ENCODE measurements at regions not wholly inside any gene's neighbourhood (a gene's known extent, or its start where the extent isn't known, plus 50 kb on each side); places are given as distances from the start of the nearest gene placed in this dataset.

DNA sequence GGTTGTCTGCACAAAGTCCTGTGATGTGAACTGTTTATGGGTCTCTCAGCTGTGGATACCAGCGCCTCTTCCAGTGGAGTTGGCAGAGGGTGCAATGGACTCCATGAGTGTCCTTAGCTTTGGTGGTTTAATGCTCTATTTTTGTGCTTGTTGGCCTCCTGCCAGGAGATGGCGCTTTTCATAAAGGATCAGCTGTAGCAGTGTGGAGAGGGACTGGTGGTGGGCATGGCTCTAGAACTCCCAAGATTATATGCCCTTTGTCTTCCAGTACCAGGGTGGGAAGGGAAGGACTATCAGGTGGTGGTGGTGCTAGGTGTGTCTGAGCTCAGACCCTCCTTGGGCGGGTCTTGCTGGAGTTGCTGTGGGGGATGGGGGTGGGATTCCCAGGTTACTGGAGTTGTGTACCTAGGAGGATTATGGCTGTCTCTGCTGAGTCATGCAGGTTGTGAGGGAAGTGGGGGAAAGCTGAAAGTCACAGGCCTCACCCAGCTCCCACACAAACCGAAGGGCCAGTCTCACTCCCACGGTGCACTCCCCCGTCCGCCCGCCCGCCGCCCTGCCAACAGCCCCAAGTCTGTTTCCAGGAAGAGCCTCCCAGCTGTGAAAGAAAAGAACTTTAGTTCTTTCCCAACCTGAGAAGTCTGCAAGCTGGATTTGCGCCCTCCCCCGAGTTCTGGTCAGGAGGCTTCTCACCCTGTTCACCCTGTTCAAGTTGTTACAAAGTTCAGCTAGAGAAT lies 108.1 kb downstream of the MARCO start:
- no peak for DNase-seq
